Lower leg skin (tissue), 3 donors: ENCODE measurements at regions not wholly inside any gene's neighbourhood (a gene's known extent, or its start where the extent isn't known, plus 50 kb on each side); places are given as distances from the start of the nearest gene placed in this dataset.

Experiments
- POLR2A ChIP-seq, 2 donors: fragments of 450-650 bp; IDR thresholded peaks; one replicate each; pipeline ENCODE4 v1.6.1; 2016 to 2017; ENCODE audit warnings: antibody characterized with exemption in 2 of 2, mild to moderate bottlenecking in 1 of 2, moderate library complexity in 1 of 2
- TF ChIP-seq, protein P1 (sequence below), 3 donors: fragments of 450-650 bp; IDR thresholded peaks; one replicate each; pipeline ENCODE4 v1.5.1; 2016; ENCODE audit warnings: antibody characterized with exemption in 3 of 3, mild to moderate bottlenecking in 3 of 3, moderate library complexity in 2 of 3

DNA sequence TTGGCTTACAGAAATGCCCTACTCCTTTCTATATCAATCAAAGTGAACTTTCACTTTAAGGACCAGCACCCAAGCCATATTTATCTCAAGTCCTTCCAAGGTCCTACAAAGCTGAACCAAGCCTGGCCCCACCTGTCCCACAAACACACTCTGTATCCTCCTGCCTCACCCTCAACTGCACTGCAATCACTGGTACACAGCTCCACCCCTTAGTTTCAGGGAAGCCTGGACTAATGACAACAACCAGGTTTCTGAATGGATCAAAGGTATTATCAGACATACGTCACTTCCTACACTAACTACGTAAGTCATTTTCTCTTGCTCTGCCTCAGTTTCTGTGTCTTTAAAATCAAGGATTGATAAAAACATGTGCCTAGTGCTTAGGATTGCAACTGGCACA, 205.6 kb upstream of the HS3ST1 start:
- TF ChIP-seq, protein P1, sequence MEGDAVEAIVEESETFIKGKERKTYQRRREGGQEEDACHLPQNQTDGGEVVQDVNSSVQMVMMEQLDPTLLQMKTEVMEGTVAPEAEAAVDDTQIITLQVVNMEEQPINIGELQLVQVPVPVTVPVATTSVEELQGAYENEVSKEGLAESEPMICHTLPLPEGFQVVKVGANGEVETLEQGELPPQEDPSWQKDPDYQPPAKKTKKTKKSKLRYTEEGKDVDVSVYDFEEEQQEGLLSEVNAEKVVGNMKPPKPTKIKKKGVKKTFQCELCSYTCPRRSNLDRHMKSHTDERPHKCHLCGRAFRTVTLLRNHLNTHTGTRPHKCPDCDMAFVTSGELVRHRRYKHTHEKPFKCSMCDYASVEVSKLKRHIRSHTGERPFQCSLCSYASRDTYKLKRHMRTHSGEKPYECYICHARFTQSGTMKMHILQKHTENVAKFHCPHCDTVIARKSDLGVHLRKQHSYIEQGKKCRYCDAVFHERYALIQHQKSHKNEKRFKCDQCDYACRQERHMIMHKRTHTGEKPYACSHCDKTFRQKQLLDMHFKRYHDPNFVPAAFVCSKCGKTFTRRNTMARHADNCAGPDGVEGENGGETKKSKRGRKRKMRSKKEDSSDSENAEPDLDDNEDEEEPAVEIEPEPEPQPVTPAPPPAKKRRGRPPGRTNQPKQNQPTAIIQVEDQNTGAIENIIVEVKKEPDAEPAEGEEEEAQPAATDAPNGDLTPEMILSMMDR (IDR thresholded peaks at IDR 0.05) = no peak
- no peak for TF ChIP-seq POLR2A (IDR thresholded peaks at IDR 0.05)
